ENCODE measurements at regions not wholly inside any gene's neighbourhood (a gene's known extent, or its start where the extent isn't known, plus 50 kb on each side); places are given as distances from the start of the nearest gene placed in this dataset.

DNA sequence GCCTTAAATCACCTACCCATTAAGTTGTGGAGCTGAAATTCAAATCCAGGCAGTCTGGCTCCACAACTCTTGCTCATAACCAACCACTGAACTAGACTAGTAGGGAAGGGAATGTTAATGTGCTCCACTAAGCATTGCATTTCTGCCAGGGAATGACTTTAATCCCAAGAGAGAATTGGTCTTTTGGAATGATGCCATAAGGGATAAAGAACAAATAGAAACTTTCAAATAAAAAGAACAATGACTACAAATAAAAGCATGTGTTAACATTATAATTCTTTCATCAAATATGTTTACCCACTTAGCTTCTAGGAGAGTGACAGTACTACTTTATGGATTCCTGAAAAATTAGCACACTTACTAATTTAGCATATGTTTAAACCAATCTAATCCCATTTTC is 905.9 kb downstream of the CENPC start:
- Histone ChIP-seq H3K27me3 (ENCODE audit: insufficient read depth in 3 of 3, low read length in 2 of 3) (no peaks in the 10 kb centered on the region), H3K4me3 (no peak overlapping the region), H3K36me3 (ENCODE audit: insufficient read depth in 1 of 2, low read depth in 1 of 2) (no peaks in the 10 kb centered on the region), H3K9me3 (no peaks in the 10 kb centered on the region), H3K4me1 (no peaks in the 10 kb centered on the region), H3K27ac (no peak overlapping the region)
- DNase-seq, result no peak
- no peak for ATAC-seq
- TF ChIP-seq, protein P1, sequence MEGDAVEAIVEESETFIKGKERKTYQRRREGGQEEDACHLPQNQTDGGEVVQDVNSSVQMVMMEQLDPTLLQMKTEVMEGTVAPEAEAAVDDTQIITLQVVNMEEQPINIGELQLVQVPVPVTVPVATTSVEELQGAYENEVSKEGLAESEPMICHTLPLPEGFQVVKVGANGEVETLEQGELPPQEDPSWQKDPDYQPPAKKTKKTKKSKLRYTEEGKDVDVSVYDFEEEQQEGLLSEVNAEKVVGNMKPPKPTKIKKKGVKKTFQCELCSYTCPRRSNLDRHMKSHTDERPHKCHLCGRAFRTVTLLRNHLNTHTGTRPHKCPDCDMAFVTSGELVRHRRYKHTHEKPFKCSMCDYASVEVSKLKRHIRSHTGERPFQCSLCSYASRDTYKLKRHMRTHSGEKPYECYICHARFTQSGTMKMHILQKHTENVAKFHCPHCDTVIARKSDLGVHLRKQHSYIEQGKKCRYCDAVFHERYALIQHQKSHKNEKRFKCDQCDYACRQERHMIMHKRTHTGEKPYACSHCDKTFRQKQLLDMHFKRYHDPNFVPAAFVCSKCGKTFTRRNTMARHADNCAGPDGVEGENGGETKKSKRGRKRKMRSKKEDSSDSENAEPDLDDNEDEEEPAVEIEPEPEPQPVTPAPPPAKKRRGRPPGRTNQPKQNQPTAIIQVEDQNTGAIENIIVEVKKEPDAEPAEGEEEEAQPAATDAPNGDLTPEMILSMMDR (IDR thresholded peaks at IDR 0.05), result no peak
- intact Hi-C loops (cut with DNase I), result no loop called here

DNA sequence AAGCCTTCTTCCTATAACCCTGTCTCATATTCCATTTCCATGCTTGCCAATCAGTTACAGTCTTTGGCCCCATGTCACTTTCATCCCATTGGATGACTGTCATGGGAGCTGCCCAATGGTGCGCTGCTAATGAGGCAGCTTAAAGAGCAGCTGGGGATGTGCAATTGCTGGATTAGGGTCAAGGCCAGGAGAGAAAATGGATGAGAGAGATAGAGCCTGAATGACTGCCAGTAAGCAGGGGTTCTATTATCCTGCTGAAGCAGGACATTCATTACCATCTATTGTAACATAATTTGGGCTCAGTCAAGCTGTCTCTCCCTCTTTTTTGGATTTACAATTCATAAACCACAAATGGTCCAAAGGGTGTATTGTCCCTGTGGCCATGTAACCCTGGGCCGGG is 909.0 kb downstream of the CENPC start:
- 29 to 47% (median 30%) methylated on average over 2 of the region's 2 CpGs for WGBS, 3 donors
- TF ChIP-seq, protein P1 (IDR thresholded peaks at IDR 0.05), result no peak
- Histone ChIP-seq H3K4me3 (no peak overlapping the region), H3K4me1 (no peaks in the 10 kb centered on the region), H3K36me3 (ENCODE audit: insufficient read depth in 1 of 2, low read depth in 1 of 2) (no peaks in the 10 kb centered on the region), H3K27ac (no peak overlapping the region), H3K27me3 (ENCODE audit: insufficient read depth in 3 of 3, low read length in 2 of 3) (no peaks in the 10 kb centered on the region), H3K9me3 (no peaks in the 10 kb centered on the region)
- intact Hi-C loops (cut with DNase I), result no loop called here
- DNase-seq (no peak), ATAC-seq (no peak)

DNA sequence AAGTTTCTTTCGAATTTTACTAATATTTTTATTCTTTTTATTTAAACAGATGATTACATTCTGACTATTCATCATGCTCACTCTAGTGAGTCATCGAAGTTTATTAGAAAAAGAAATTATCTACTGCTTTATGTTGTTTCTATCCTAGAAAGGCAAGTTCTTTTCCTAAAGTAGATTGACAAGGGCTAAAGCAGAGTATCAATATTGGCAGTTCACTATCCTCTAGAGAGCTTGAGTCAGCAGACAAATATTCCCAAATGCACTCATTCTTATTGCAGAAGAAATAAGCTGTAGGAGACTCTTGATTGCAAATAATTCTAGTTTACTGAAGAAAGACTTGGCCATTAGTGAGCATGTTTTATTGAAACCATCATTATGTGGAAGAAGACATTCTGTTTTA is 911.8 kb downstream of the CENPC start:
- ATAC-seq (no peak), DNase-seq (no peak)
- no peaks in the 10 kb centered on the region for H3K36me3 ChIP-seq (ENCODE audit: insufficient read depth in 1 of 2, low read depth in 1 of 2)
- TF ChIP-seq, protein P1 (IDR thresholded peaks at IDR 0.05), result no peak
- H3K9me3 ChIP-seq, result no peaks in the 10 kb centered on the region
- H3K4me3 ChIP-seq, result no peak overlapping the region
- no peaks in the 10 kb centered on the region for H3K4me1 ChIP-seq
- H3K27me3 ChIP-seq (ENCODE audit: insufficient read depth in 3 of 3, low read length in 2 of 3), result no peaks in the 10 kb centered on the region
- intact Hi-C loops (cut with DNase I), result no loop called here
- H3K27ac ChIP-seq, result no peak overlapping the region
- 82 to 93% (median 87%) methylated on average over 2 of the region's 2 CpGs for WGBS, 3 donors

DNA sequence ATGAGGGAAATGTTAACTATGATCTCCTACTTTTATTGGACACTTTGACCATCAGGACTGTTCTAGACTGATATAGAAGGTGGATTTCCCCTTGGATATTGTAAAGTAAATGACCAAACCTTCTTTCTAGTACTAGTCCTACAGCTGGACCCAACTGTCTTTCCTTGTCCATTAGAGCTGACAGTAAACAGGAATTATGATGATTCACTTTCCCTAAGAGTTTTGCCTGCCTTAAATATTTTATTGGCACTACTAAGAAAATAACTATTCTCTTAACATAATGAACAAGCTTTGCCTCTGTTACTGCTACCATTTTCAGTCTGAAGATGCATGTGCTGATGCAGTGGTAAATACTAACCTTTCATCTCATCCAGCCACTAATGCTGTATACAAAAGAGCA is 915.4 kb downstream of the CENPC start:
- TF ChIP-seq, protein P1 (IDR thresholded peaks at IDR 0.05), result no peak
- ATAC-seq, result no peak

DNA sequence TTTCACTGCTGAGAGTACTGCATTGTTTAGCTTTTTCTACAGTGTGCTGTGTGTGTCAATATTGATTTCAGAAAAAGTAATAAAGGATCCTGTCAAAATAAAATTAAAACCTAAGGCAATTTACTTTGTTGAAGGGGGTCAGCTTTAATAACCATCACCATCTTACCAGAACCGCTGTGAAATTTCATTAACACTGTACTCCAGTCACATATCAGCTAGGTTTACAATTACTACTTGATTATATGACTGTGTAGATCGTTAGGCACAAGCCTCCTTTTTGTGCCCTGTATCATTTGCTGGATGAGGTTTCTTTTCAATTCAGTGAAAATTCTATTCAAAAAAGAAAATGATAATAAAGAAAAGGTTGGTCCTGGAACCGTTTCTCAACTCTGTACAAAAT is 917.2 kb downstream of the CENPC start:
- ATAC-seq (no peak), DNase-seq (no peak)
- TF ChIP-seq, protein P1 (IDR thresholded peaks at IDR 0.05), result no peak
- Histone ChIP-seq H3K27ac (no peak overlapping the region), H3K4me1 (no peaks in the 10 kb centered on the region), H3K27me3 (ENCODE audit: insufficient read depth in 3 of 3, low read length in 2 of 3) (no peaks in the 10 kb centered on the region), H3K4me3 (no peak overlapping the region), H3K36me3 (ENCODE audit: insufficient read depth in 1 of 2, low read depth in 1 of 2) (no peaks in the 10 kb centered on the region), H3K9me3 (no peaks in the 10 kb centered on the region)
- intact Hi-C loops (cut with DNase I), result no loop called here
- WGBS, 3 donors, result 22 to 24% (median 23%) methylated on average over 3 of the region's 3 CpGs

More for the DNA sequence above, 915.4 kb downstream of the CENPC start:
- Histone ChIP-seq H3K9me3 (no peaks in the 10 kb centered on the region), H3K4me1 (no peaks in the 10 kb centered on the region), H3K36me3 (ENCODE audit: insufficient read depth in 1 of 2, low read depth in 1 of 2) (no peaks in the 10 kb centered on the region), H3K4me3 (no peak overlapping the region), H3K27me3 (ENCODE audit: insufficient read depth in 3 of 3, low read length in 2 of 3) (no peaks in the 10 kb centered on the region), H3K27ac (no peak overlapping the region)
- intact Hi-C loops (cut with DNase I), result no loop called here
- no peak for DNase-seq
